SK-N-SH treated with all-trans-retinoic acid at 6 μM for 48 hours (cell line): ENCODE measurements at regions not wholly inside any gene's neighbourhood (a gene's known extent, or its start where the extent isn't known, plus 50 kb on each side); places are given as distances from the start of the nearest gene placed in this dataset.

ENCODE experiments used
- ATAC-seq: fragments of 200-7000 bp; cut with Tn5 transposase; 3 replicates; pipeline ENCODE4 v1.9.1; 2020; ENCODE audit warnings: mild to moderate bottlenecking, moderate library complexity
- ARNTL ChIP-seq: fragments of 450-650 bp; formaldehyde crosslinking; IDR thresholded peaks from 2 replicates; pipeline ENCODE4 v1.5.0; 2020; ENCODE audit warnings: low read depth, mild to moderate bottlenecking, moderate library complexity, borderline replicate concordance
- BACH2 ChIP-seq: fragments of 250-450 bp; sonication (Bioruptor Pico); IDR thresholded peaks from 2 replicates; pipeline ENCODE4 v1.9.0; 2021; ENCODE audit warnings: mild to moderate bottlenecking, borderline replicate concordance
- CREB5 ChIP-seq: fragments of 250-450 bp; sonication (Bioruptor Pico); IDR thresholded peaks from 2 replicates; pipeline ENCODE4 v1.5.1; 2020; ENCODE audit warnings: low read depth, mild to moderate bottlenecking, moderate library complexity
- CSDC2 ChIP-seq: fragments of 250-450 bp; sonication (Bioruptor Pico); IDR thresholded peaks from 2 replicates; pipeline ENCODE4 v1.5.0; 2020; ENCODE audit warnings: mild to moderate bottlenecking, moderate library complexity
- CSRNP3 ChIP-seq: fragments of 250-450 bp; sonication (Bioruptor Pico); IDR thresholded peaks from 2 replicates; pipeline ENCODE4 v1.5.1; 2021; ENCODE audit warnings: mild to moderate bottlenecking, moderate library complexity
- GLIS3 ChIP-seq: fragments of 250-450 bp; sonication (Bioruptor Pico); IDR thresholded peaks from 2 replicates; pipeline ENCODE4 v1.5.0; 2020; ENCODE audit warnings: mild to moderate bottlenecking, moderate library complexity
- OSR1 ChIP-seq: fragments of 250-450 bp; sonication (Bioruptor Pico); IDR thresholded peaks from 2 replicates; pipeline ENCODE4 v1.8.0; 2022; ENCODE audit warnings: moderate library complexity, mild to moderate bottlenecking, inconsistent platforms
- POU6F1 ChIP-seq: fragments of 250-450 bp; sonication (Bioruptor Pico); IDR thresholded peaks from 2 replicates; pipeline ENCODE4 v1.8.0; 2021; ENCODE audit warnings: low read depth, mild to moderate bottlenecking, moderate library complexity, borderline replicate concordance
- PPARA ChIP-seq: fragments of 250-450 bp; sonication (Bioruptor Pico); IDR thresholded peaks from 2 replicates; pipeline ENCODE4 v1.5.0; 2020; ENCODE audit warnings: mild to moderate bottlenecking, borderline replicate concordance
- RARB ChIP-seq: fragments of 250-450 bp; sonication (Bioruptor Pico); IDR thresholded peaks from 2 replicates; pipeline ENCODE4 v1.8.0; 2021; ENCODE audit warnings: mild to moderate bottlenecking, moderate library complexity
- SNAI2 ChIP-seq: fragments of 250-450 bp; sonication (Bioruptor Pico); IDR thresholded peaks from 2 replicates; pipeline ENCODE4 v1.5.0; 2020; ENCODE audit warnings: mild to moderate bottlenecking, moderate library complexity
- TCF4 ChIP-seq: fragments of 250-450 bp; sonication (Bioruptor Pico); IDR thresholded peaks from 2 replicates; pipeline ENCODE4 v1.8.0; 2021; ENCODE audit warnings: mild to moderate bottlenecking, moderate library complexity, borderline replicate concordance
- TOX ChIP-seq: fragments of 250-450 bp; sonication (Bioruptor Pico); IDR thresholded peaks from 2 replicates; pipeline ENCODE4 v1.8.0; 2021; ENCODE audit warnings: mild to moderate bottlenecking, moderate library complexity, borderline replicate concordance
- TSHZ2 ChIP-seq: fragments of 250-450 bp; sonication (Bioruptor Pico); IDR thresholded peaks from 2 replicates; pipeline ENCODE4 v1.5.0; 2020; ENCODE audit warnings: mild to moderate bottlenecking, moderate library complexity
- ZC3H10 ChIP-seq: fragments of 250-450 bp; sonication (Bioruptor Pico); IDR thresholded peaks from 2 replicates; pipeline ENCODE4 v1.5.1; 2021; ENCODE audit warnings: mild to moderate bottlenecking, moderate library complexity
- ZFP3 ChIP-seq: fragments of 250-450 bp; sonication (Bioruptor Pico); IDR thresholded peaks from 2 replicates; pipeline ENCODE4 v1.5.0; 2020; ENCODE audit warnings: mild to moderate bottlenecking, moderate library complexity
- ZFP30 ChIP-seq: fragments of 450-650 bp; formaldehyde crosslinking; IDR thresholded peaks from 2 replicates; pipeline ENCODE4 v1.5.0; 2022; ENCODE audit warnings: mild to moderate bottlenecking, moderate library complexity
- ZNF70 ChIP-seq: fragments of 450-650 bp; formaldehyde crosslinking; IDR thresholded peaks from 2 replicates; pipeline ENCODE4 v1.5.0; 2020; ENCODE audit warnings: mild to moderate bottlenecking, moderate library complexity
- ZNF8 ChIP-seq: fragments of 450-650 bp; formaldehyde crosslinking; IDR thresholded peaks from 2 replicates; pipeline ENCODE4 v1.5.0; 2020; ENCODE audit warnings: mild to moderate bottlenecking, moderate library complexity

- ATAC-seq, result no peak
- TF ChIP-seq BACH2 (no peak), TSHZ2 (CRISPR knock-in tag) (no peak), ZFP30 (CRISPR knock-in tag) (no peak), TCF4 (CRISPR knock-in tag) (no peak), POU6F1 (CRISPR knock-in tag) (no peak), CREB5 (CRISPR knock-in tag) (no peak), ZFP3 (CRISPR knock-in tag) (no peak), SNAI2 (CRISPR knock-in tag) (no peak), ZC3H10 (CRISPR knock-in tag) (no peak)
Observed at GRCh38 chr9:108188976-108189375, 666.8 kb downstream of the ACTL7B start.

- TF ChIP-seq TSHZ2 (CRISPR knock-in tag), result no peak
- TF ChIP-seq TCF4 (CRISPR knock-in tag), result no peak
- TF ChIP-seq ZFP3 (CRISPR knock-in tag), result no peak
- TF ChIP-seq BACH2, result no peak
- TF ChIP-seq ZC3H10 (CRISPR knock-in tag), result no peak
- no peak for TF ChIP-seq CSDC2 (CRISPR knock-in tag)
- TF ChIP-seq RARB (CRISPR knock-in tag), result no peak
- TF ChIP-seq ARNTL (CRISPR knock-in tag), result no peak
- TF ChIP-seq PPARA, result no peak
- no peak for TF ChIP-seq ZNF70 (CRISPR knock-in tag)
- TF ChIP-seq OSR1, result no peak
- no peak for TF ChIP-seq TOX (CRISPR knock-in tag)
- TF ChIP-seq SNAI2 (CRISPR knock-in tag), result no peak
- no peak for TF ChIP-seq ZNF8 (CRISPR knock-in tag)
- TF ChIP-seq, all 23 proteins: peak for 0
- no peak for ATAC-seq
Observed at GRCh38 chr9:108188482-108188881, 667.3 kb downstream of the ACTL7B start.

- TF ChIP-seq RARB (CRISPR knock-in tag) (no peak), ZFP3 (CRISPR knock-in tag) (no peak), GLIS3 (CRISPR knock-in tag) (no peak), OSR1 (no peak), BACH2 (no peak), ARNTL (CRISPR knock-in tag) (no peak), TSHZ2 (CRISPR knock-in tag) (no peak), CSRNP3 (CRISPR knock-in tag) (no peak), ZC3H10 (CRISPR knock-in tag) (no peak)
- TF ChIP-seq, all 23 proteins: peak for 0
- ATAC-seq, result peak; percentile 37; the same call in 1 of the 3 replicates
Observed at GRCh38 chr9:108186642-108187395, 669.0 kb downstream of the ACTL7B start.
